GM12873 (cell line): ENCODE measurements at regions not wholly inside any gene's neighbourhood (a gene's known extent, or its start where the extent isn't known, plus 50 kb on each side); places are given as distances from the start of the nearest gene placed in this dataset.

Experiments used
- CTCF ChIP-seq: IDR thresholded peaks from 2 replicates; pipeline ENCODE4 v1.5.1; 2012; ENCODE audit warnings: low read depth, mild to moderate bottlenecking, moderate library complexity, low read length, control low read depth; ENCODE audit not compliant: insufficient read depth; ENCODE audit errors: missing control alignments

DNA sequence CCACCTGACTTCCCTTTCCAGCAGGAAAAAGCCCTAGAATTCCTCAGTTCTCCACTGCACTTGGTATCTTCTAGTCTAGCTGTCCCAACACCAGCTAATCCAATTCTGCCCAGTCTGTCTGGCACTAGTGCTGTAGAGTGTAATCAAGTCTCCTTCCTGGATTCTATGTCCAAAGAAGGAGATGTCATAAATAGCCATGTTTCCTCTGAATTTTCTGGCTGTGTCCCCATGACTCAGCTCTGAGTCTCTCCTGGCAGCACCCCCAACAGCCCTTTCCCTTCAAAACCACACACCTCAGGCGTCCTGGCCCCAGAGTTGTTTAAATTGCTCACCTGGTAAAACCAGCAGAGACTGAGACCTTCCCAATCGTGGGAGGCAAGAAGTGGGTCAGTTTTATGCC lies 197.2 kb downstream of the GRXCR1 start:
- TF ChIP-seq CTCF: no peak

DNA sequence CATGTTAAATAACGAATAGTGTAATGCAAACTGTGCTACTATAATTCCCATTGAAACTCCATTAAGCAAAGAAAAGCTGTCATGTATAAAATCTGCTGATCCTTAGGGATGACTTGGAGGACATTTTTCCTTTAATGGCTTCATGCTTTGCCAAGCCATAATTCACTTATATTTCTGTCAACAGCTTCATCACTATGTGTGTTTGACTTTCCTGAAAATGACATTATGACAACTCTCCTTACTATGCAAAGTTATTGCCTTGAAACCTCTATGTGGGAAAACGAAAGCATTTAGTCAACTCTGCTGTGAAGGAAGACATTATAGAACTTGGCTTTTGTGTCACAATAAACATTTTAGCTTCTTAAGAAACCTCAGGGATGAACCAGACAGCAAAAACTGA lies 210.5 kb downstream of the GRXCR1 start:
- TF ChIP-seq CTCF: no peak

GRCh38 chr4:43112139-43112538 lies 219.6 kb downstream of the GRXCR1 start:
- no peak for TF ChIP-seq CTCF

DNA sequence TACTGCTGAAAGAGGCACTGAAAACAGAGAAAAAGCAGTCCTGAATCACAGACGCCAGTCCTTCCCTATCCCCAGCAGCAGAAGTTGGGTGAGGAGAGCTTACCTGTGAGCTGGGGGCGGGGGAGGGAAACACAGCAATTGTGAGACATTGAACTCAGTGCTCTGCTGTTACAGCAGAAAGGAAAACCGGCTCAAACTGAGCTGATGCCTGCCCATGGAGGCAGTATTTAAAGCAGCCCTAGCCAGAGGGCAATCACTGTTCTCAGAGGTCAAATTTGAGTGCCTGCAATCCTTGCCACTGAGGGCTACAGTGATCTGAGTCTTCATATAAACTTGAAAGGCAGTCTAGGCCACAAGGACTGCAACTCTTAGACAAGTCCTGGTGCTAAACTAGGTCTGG lies 220.7 kb downstream of the GRXCR1 start:
- TF ChIP-seq CTCF: no peak

GRCh38 chr4:43126595-43126994 lies 234.1 kb downstream of the GRXCR1 start:
- no peak for TF ChIP-seq CTCF

GRCh38 chr4:43130228-43131021 lies 237.9 kb downstream of the GRXCR1 start:
- no peak for TF ChIP-seq CTCF

GRCh38 chr4:43132010-43132582 lies 239.6 kb downstream of the GRXCR1 start:
- TF ChIP-seq CTCF: peak; percentile 86
